ENCODE measurements at regions not wholly inside any gene's neighbourhood (a gene's known extent, or its start where the extent isn't known, plus 50 kb on each side); places are given as distances from the start of the nearest gene placed in this dataset.

GRCh38 chr21:35212393-35213127, 163.5 kb upstream of the RUNX1 start:
- H3K9me3 Mint-ChIP-seq: peaks cover 7% of the 10 kb centered on the region
- H3K4me3 Mint-ChIP-seq: no peak overlapping the region
- no peak for DNase-seq (ENCODE audit: low read depth, low spot score)
- no peaks in the 10 kb centered on the region for H3K4me1 Mint-ChIP-seq
- H3K36me3 Mint-ChIP-seq (ENCODE audit: low read depth): no peaks in the 10 kb centered on the region
- no peaks in the 10 kb centered on the region for H3K27me3 Mint-ChIP-seq (ENCODE audit: low read depth)
- TF ChIP-seq CTCF (conservative IDR thresholded peaks at IDR 0.05): no peak
- no peak overlapping the region for H3K27ac Mint-ChIP-seq (ENCODE audit: unreplicated experiment)

- Mint-ChIP-seq H3K27ac (ENCODE audit: unreplicated experiment) (no peak overlapping the region), H3K4me3 (no peak overlapping the region), H3K27me3 (ENCODE audit: low read depth) (no peaks in the 10 kb centered on the region), H3K4me1 (no peaks in the 10 kb centered on the region), H3K9me3 (peaks cover 7% of the 10 kb centered on the region), H3K36me3 (ENCODE audit: low read depth) (no peaks in the 10 kb centered on the region)
- TF ChIP-seq CTCF (conservative IDR thresholded peaks at IDR 0.05): no peak
- no peak for DNase-seq (ENCODE audit: low read depth, low spot score)
These were observed 162.7 kb upstream of the RUNX1 start for GRCh38 chr21:35211782-35212181.

DNA sequence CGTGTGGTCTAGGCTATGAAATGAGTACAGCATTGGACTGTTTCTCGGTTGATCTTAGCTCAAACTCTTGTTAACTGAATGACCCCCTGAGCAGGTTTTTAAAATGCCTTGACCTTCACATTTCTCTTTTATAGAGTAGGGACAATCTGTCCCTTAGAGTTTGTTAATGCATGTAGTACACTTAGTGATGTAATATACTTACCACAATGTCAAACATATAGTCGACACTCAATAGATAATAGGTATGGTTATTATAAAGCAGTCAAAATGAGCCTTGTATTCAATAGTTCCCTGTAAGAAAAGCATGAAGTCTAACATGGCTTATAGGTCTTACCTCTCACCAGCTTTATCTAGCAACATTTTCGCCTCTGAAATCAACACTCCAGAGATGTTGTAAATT, 161.0 kb upstream of the RUNX1 start:
- Mint-ChIP-seq H3K4me1 (peaks cover 12% of the 10 kb centered on the region), H3K36me3 (ENCODE audit: low read depth) (no peaks in the 10 kb centered on the region), H3K27ac (ENCODE audit: unreplicated experiment) (no peak overlapping the region), H3K4me3 (no peak overlapping the region), H3K9me3 (peaks cover 7% of the 10 kb centered on the region), H3K27me3 (ENCODE audit: low read depth) (peaks cover 2% of the 10 kb centered on the region)
- DNase-seq (ENCODE audit: low read depth, low spot score): no peak
- no peak for TF ChIP-seq CTCF (conservative IDR thresholded peaks at IDR 0.05)

DNA sequence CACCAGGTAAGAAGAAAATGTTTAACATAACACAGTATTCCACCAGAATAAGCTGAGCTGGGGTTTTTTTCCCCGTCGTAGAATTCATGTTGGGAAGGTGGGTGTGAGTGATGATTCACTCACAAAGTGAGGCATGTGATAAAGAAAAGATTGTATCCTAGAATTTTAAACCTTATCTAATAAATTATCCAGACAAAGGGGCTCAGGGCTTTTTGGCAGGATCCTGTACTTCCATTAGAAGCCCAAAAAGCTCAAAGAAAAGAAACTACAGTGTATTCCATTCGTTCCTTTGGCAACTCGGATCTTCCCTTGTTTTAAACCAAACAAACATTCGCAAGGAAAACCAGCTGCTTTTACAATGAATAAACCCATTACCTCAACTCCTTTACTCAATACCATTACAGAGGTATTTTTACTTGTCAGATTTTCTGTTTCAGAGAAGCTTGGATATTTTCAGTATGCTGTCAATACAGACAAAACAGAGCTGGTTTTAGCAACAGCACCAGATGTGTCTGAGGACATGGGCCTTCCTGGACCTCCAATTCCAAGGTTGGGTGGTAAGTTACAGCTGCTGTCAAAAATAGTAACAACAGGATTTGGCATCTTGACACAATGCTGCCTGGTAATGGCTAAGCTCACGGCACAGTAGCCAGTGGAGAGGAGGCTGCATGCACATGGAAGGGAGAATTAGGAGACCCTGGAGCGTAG, 159.9 kb upstream of the RUNX1 start:
- TF ChIP-seq CTCF (conservative IDR thresholded peaks at IDR 0.05): no peak
- Mint-ChIP-seq H3K9me3 (peaks cover 7% of the 10 kb centered on the region), H3K27ac (ENCODE audit: unreplicated experiment) (no peak overlapping the region), H3K36me3 (ENCODE audit: low read depth) (no peaks in the 10 kb centered on the region), H3K27me3 (ENCODE audit: low read depth) (peaks cover 4% of the 10 kb centered on the region), H3K4me1 (peaks cover 18% of the 10 kb centered on the region), H3K4me3 (no peak overlapping the region)
- DNase-seq (ENCODE audit: low read depth, low spot score): no peak

GRCh38 chr21:35208104-35208503, 159.0 kb upstream of the RUNX1 start:
- no peak for TF ChIP-seq CTCF (conservative IDR thresholded peaks at IDR 0.05)
- peaks cover 18% of the 10 kb centered on the region for H3K4me1 Mint-ChIP-seq
- no peak for DNase-seq (ENCODE audit: low read depth, low spot score)
- no peak overlapping the region for H3K27ac Mint-ChIP-seq (ENCODE audit: unreplicated experiment)
- H3K36me3 Mint-ChIP-seq (ENCODE audit: low read depth): no peaks in the 10 kb centered on the region
- H3K9me3 Mint-ChIP-seq: peaks cover 7% of the 10 kb centered on the region
- H3K4me3 Mint-ChIP-seq: no peak overlapping the region
- peaks cover 4% of the 10 kb centered on the region for H3K27me3 Mint-ChIP-seq (ENCODE audit: low read depth)
